MM.1S (cell line): ENCODE measurements at regions not wholly inside any gene's neighbourhood (a gene's known extent, or its start where the extent isn't known, plus 50 kb on each side); places are given as distances from the start of the nearest gene placed in this dataset.

ENCODE experiments used
- EZH2 ChIP-seq: fragments of 300-600 bp; sonication (generic); optimal IDR thresholded peaks from 2 replicates; pipeline ENCODE3; 2017; ENCODE audit warnings: low read depth, mild to moderate bottlenecking, antibody characterized with exemption, low read length, mixed read lengths
- TF ChIP-seq, protein P1 (sequence below): fragments of 300-600 bp; sonication (generic); IDR thresholded peaks from 2 replicates; pipeline ENCODE4 v1.5.1; 2016; ENCODE audit warnings: antibody characterized with exemption, low read length, mixed read lengths

DNA sequence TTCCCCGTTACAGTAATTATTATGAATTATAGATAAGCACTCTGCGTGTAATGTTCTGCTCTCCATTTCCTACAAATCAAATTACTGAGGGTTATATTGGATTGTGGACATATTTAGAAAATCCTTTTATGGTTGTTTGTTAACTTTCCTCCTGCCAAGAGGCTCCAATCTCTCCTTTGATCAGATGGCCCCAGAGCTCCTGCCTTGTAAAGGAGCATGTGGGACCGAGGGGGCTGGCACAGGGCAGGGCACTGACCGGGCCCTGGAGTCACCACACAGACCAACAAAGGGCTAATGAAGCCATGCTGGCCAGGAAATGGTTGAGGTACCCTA, 415.9 kb downstream of the EFNA5 start:
- TF ChIP-seq EZH2 = no peak
- TF ChIP-seq, protein P1, sequence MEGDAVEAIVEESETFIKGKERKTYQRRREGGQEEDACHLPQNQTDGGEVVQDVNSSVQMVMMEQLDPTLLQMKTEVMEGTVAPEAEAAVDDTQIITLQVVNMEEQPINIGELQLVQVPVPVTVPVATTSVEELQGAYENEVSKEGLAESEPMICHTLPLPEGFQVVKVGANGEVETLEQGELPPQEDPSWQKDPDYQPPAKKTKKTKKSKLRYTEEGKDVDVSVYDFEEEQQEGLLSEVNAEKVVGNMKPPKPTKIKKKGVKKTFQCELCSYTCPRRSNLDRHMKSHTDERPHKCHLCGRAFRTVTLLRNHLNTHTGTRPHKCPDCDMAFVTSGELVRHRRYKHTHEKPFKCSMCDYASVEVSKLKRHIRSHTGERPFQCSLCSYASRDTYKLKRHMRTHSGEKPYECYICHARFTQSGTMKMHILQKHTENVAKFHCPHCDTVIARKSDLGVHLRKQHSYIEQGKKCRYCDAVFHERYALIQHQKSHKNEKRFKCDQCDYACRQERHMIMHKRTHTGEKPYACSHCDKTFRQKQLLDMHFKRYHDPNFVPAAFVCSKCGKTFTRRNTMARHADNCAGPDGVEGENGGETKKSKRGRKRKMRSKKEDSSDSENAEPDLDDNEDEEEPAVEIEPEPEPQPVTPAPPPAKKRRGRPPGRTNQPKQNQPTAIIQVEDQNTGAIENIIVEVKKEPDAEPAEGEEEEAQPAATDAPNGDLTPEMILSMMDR = no peak
